Fibroblast of lung (primary cell): ENCODE measurements at regions not wholly inside any gene's neighbourhood (a gene's known extent, or its start where the extent isn't known, plus 50 kb on each side); places are given as distances from the start of the nearest gene placed in this dataset.
A peak's percentile ranks its signal among the peaks of the same experiment; 100 is the strongest.

ENCODE experiments used
- DNase-seq, 2 donors: peaks; one replicate each; pipeline versions ENCODE4 v3.0.0 to v3.0.0-alpha.2; 2010; ENCODE audit warnings: low read depth in 2 of 2
- H2AFZ ChIP-seq: 2 replicates; pipeline ENCODE4 v1.5.1; 2012; ENCODE audit warnings: low read length, control low read depth, inconsistent platforms
- H3K27ac ChIP-seq: 2 replicates; pipeline ENCODE4 v1.5.1; 2011; ENCODE audit warnings: low read length, control low read depth; ENCODE audit not compliant: insufficient read depth
- H3K27me3 ChIP-seq: 2 replicates; pipeline ENCODE4 v1.5.1; 2011; ENCODE audit warnings: mild to moderate bottlenecking, low read length; ENCODE audit not compliant: control insufficient read depth, insufficient read depth
- H3K36me3 ChIP-seq: 2 replicates; pipeline ENCODE4 v1.5.1; 2011; ENCODE audit warnings: low read length; ENCODE audit not compliant: control insufficient read depth, insufficient read depth
- H3K4me1 ChIP-seq: 2 replicates; pipeline ENCODE4 v1.5.1; 2011; ENCODE audit warnings: low read length; ENCODE audit not compliant: control insufficient read depth, insufficient read depth; ENCODE audit errors: extremely low read depth
- H3K4me2 ChIP-seq: 2 replicates; pipeline ENCODE4 v1.5.1; 2011; ENCODE audit warnings: low read length, control low read depth; ENCODE audit not compliant: insufficient read depth; ENCODE audit errors: extremely low read depth
- H3K4me3 ChIP-seq, 4 experiments: fragments of 200-600 bp in 1 of 4; sonication (generic) in 1 of 4; replicated peaks in 1 of 4; 2 replicates each; pipeline ENCODE4 v1.5.1; 2011 to 2016; ENCODE audit warnings: low read length in 4 of 4, low read depth in 3 of 4, mild to moderate bottlenecking in 3 of 4, control low read depth in 2 of 4, inconsistent platforms in 1 of 4, mixed read lengths in 1 of 4; ENCODE audit not compliant: insufficient read depth in 1 of 4; ENCODE audit errors: control extremely low read depth in 1 of 4
- H3K79me2 ChIP-seq: 2 replicates; pipeline ENCODE4 v1.5.1; 2012; ENCODE audit warnings: mild to moderate bottlenecking, low read length, inconsistent platforms; ENCODE audit not compliant: control insufficient read depth, insufficient read depth
- H3K9ac ChIP-seq: 2 replicates; pipeline ENCODE4 v1.5.1; 2011; ENCODE audit warnings: mild to moderate bottlenecking, low read length, control low read depth; ENCODE audit not compliant: insufficient read depth
- H3K9me3 ChIP-seq: 2 replicates; pipeline ENCODE4 v1.5.1; 2012; ENCODE audit warnings: low read depth, low read length; ENCODE audit not compliant: control insufficient read depth, insufficient read depth
- H4K20me1 ChIP-seq: 2 replicates; pipeline ENCODE4 v1.5.1; 2011; ENCODE audit warnings: low read length; ENCODE audit not compliant: control insufficient read depth, insufficient read depth; ENCODE audit errors: extremely low read depth
- EZH2 ChIP-seq: IDR thresholded peaks from 2 replicates; pipeline ENCODE4 v1.5.1; 2012; ENCODE audit warnings: low read length, control low read depth, mild to moderate bottlenecking; ENCODE audit errors: missing control alignments
- TF ChIP-seq, protein P1 (sequence below), 2 donors: IDR thresholded peaks in 1 of 2; conservative IDR thresholded peaks in 1 of 2; 1 replicate in 1 of 2; 2 replicates in 1 of 2; pipeline ENCODE4 v1.5.1; 2011 to 2012; ENCODE audit warnings: low read length in 2 of 2, control low read depth in 1 of 2, inconsistent platforms in 1 of 2, low read depth in 1 of 2, mild to moderate bottlenecking in 1 of 2

GRCh38 chr10:123583639-123584418 lies 82.3 kb upstream of the GPR26 start:
- H3K27ac ChIP-seq, result no peak overlapping the region
- H3K4me3 ChIP-seq, result no peak overlapping the region
- no peaks in the 10 kb centered on the region for H3K36me3 ChIP-seq
- H3K79me2 ChIP-seq, result no peaks in the 10 kb centered on the region
- H2AFZ ChIP-seq, result no peak overlapping the region
- no peak for TF ChIP-seq EZH2
- TF ChIP-seq, protein P1, sequence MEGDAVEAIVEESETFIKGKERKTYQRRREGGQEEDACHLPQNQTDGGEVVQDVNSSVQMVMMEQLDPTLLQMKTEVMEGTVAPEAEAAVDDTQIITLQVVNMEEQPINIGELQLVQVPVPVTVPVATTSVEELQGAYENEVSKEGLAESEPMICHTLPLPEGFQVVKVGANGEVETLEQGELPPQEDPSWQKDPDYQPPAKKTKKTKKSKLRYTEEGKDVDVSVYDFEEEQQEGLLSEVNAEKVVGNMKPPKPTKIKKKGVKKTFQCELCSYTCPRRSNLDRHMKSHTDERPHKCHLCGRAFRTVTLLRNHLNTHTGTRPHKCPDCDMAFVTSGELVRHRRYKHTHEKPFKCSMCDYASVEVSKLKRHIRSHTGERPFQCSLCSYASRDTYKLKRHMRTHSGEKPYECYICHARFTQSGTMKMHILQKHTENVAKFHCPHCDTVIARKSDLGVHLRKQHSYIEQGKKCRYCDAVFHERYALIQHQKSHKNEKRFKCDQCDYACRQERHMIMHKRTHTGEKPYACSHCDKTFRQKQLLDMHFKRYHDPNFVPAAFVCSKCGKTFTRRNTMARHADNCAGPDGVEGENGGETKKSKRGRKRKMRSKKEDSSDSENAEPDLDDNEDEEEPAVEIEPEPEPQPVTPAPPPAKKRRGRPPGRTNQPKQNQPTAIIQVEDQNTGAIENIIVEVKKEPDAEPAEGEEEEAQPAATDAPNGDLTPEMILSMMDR (conservative IDR thresholded peaks at IDR 0.05 in 1 of 2, IDR thresholded peaks at IDR 0.05 in 1 of 2; ENCODE audit: low read depth in 1 of 2, low read length in 2 of 2), result peak; percentile 46 to 65
- DNase-seq, result peak; percentile 48 to 58
- no peaks in the 10 kb centered on the region for H3K4me1 ChIP-seq
- H3K9me3 ChIP-seq, result no peaks in the 10 kb centered on the region
- H3K27me3 ChIP-seq, result no peaks in the 10 kb centered on the region
- no peak overlapping the region for H3K4me2 ChIP-seq
- H4K20me1 ChIP-seq, result no peaks in the 10 kb centered on the region
- no peak overlapping the region for H3K9ac ChIP-seq

DNA sequence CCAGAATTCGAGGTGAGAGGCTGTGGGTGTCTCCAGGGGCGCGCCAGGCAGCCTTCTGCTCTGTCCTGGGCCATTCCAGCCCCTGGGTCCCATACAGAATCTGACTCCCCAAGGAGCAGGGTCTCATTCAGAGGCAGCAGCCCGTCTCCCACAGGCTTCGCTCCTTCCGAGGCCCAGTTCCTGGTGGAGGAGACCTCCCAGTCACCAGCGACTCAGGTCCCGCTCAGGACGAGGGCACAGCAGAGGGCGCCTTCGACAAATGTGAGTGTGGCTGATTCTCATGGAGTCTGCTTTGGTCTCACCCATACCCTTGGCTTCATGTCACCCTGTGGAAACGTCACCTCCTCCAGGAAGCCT lies 81.8 kb upstream of the GPR26 start:
- Histone ChIP-seq H3K9ac (no peak overlapping the region), H3K4me2 (no peak overlapping the region), H2AFZ (no peak overlapping the region), H3K79me2 (no peaks in the 10 kb centered on the region), H3K4me1 (no peaks in the 10 kb centered on the region), H3K27ac (no peak overlapping the region), H3K4me3 (no peak overlapping the region), H4K20me1 (no peaks in the 10 kb centered on the region), H3K9me3 (no peaks in the 10 kb centered on the region), H3K27me3 (no peaks in the 10 kb centered on the region), H3K36me3 (no peaks in the 10 kb centered on the region)
- no peak for DNase-seq
- no peak for TF ChIP-seq EZH2
- TF ChIP-seq, protein P1 (conservative IDR thresholded peaks at IDR 0.05 in 1 of 2, IDR thresholded peaks at IDR 0.05 in 1 of 2; ENCODE audit: low read depth in 1 of 2, low read length in 2 of 2), result no peak

DNA sequence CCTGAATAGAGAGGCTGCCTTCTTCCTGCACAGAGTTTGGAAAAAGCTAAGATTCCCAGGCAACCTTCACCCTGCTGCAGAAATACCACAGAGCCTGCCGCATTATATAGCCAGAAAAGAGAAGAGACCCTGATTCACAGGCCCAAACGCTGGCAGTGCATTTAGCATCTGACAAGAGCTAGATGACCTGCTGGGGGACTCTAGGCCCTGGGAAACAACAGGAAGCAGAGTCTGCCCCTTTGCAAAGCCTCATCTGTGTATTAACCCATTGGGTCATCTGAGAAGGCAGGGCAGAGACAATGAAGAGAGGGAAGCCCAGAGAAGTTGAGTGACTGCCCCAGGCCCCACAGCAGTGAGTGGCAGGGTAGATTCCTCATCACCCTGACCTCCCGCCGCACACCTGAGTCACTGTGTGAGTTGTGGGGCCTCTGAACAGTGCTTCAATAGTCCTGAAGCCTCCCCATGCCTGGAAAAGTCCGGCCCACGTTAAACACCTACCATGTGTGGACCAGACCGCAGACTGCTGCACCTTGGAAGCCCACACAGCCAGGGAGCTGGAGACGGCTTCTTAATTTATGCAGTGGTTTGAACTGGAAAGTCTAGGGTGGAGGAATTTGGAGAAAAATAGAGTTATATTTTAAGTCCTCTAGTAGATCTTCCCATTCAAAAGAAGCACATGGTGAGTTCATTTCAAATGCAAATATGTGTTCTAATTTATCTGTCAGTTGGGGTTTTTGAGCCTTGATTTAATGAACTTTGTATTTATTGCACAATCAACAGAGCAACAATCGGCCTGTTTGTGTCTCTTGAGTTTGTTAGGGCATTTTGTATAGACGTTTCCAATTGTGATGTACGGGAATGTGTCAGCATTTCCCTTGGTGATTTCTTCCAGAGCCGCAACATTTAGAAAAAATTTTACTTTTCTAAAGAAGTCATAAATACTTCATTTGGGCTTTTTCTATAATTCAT lies 80.4 kb upstream of the GPR26 start:
- H3K27me3 ChIP-seq, result no peaks in the 10 kb centered on the region
- no peaks in the 10 kb centered on the region for H3K79me2 ChIP-seq
- TF ChIP-seq, protein P1 (conservative IDR thresholded peaks at IDR 0.05 in 1 of 2, IDR thresholded peaks at IDR 0.05 in 1 of 2; ENCODE audit: low read depth in 1 of 2, low read length in 2 of 2), result no peak
- TF ChIP-seq EZH2, result no peak
- DNase-seq, result no peak
- H3K4me2 ChIP-seq, result no peak overlapping the region
- H3K9ac ChIP-seq, result no peak overlapping the region
- no peaks in the 10 kb centered on the region for H3K9me3 ChIP-seq
- no peak overlapping the region for H3K27ac ChIP-seq
- H4K20me1 ChIP-seq, result no peaks in the 10 kb centered on the region
- no peaks in the 10 kb centered on the region for H3K4me1 ChIP-seq
- H3K36me3 ChIP-seq, result no peaks in the 10 kb centered on the region
- H3K4me3 ChIP-seq, result no peak overlapping the region
- H2AFZ ChIP-seq, result no peak overlapping the region
